Psoas muscle (tissue), 7 donors: ENCODE measurements at regions not wholly inside any gene's neighbourhood (a gene's known extent, or its start where the extent isn't known, plus 50 kb on each side); places are given as distances from the start of the nearest gene placed in this dataset.

Source experiments
- ATAC-seq, 4 donors: fragments of 200-7000 bp; cut with Tn5 transposase; one replicate each; pipeline ENCODE4 v1.9.1; 2020; ENCODE audit warnings: moderate library complexity in 3 of 4, mild to moderate bottlenecking in 2 of 4
- DNase-seq, 2 donors: peaks; one replicate each; pipeline ENCODE4 v3.0.0-alpha.2; 2020
- H3K27ac ChIP-seq: fragments of 200-600 bp; one replicate; pipeline ENCODE4 v1.8.0; 2022
- H3K27me3 ChIP-seq, 3 donors: fragments of 200-600 bp in 1 of 3; one replicate each; pipeline versions ENCODE4 v1.6.1 to v1.8.0; 2013 to 2022; ENCODE audit warnings: low read length in 2 of 3, mild to moderate bottlenecking in 2 of 3, moderate library complexity in 1 of 3; ENCODE audit not compliant: insufficient read depth in 3 of 3
- H3K36me3 ChIP-seq, 2 donors: fragments of 200-600 bp in 1 of 2; one replicate each; pipeline versions ENCODE4 v1.6.1 to v1.8.0; 2013 to 2022; ENCODE audit warnings: low read depth in 1 of 2, mild to moderate bottlenecking in 1 of 2, moderate library complexity in 1 of 2; ENCODE audit not compliant: insufficient read depth in 1 of 2
- H3K4me1 ChIP-seq: fragments of 200-600 bp; one replicate; pipeline ENCODE4 v1.8.0; 2022
- H3K4me3 ChIP-seq: fragments of 200-600 bp; one replicate; pipeline ENCODE4 v1.8.0; 2022; ENCODE audit warnings: mild to moderate bottlenecking
- H3K9me3 ChIP-seq: fragments of 200-600 bp; one replicate; pipeline ENCODE4 v1.8.0; 2022
- WGBS, 3 donors: extraction: QIAGEN DNeasy Blood & Tissue Kit; methylation state at CpG; one replicate each; pipeline versions ENCODE4 v1.1.6 to v1.1.7; 2013; 5-methylcytosine and 5-hydroxymethylcytosine counted together
- intact Hi-C, 2 donors: fragments of 100-400 bp; cut with DNase I; formaldehyde crosslinking; loops; one replicate each; pipeline versions ENCODE4 v1.11.0 to v1.14.2; 2022
- TF ChIP-seq, protein P1 (sequence below): fragments of 200-600 bp; IDR thresholded peaks from one replicate; pipeline ENCODE4 v1.8.0; 2022; ENCODE audit warnings: antibody characterized with exemption
- donor health status: healthy with polysubstance abuse.
- donor health status: DM: no; HTN: no; CAD: no; lungs with moderate emphysema.
- donor health status: Bipolar disorder and iron deficiency.
- donor health status: healthy.
- donor health status: DM: yes; HTN: yes; CAD: no.
- donor health status: DM: no; HTN: no; CAD: no.
- donor health status: DM: yes; HTN: yes; CAD: no.

DNA sequence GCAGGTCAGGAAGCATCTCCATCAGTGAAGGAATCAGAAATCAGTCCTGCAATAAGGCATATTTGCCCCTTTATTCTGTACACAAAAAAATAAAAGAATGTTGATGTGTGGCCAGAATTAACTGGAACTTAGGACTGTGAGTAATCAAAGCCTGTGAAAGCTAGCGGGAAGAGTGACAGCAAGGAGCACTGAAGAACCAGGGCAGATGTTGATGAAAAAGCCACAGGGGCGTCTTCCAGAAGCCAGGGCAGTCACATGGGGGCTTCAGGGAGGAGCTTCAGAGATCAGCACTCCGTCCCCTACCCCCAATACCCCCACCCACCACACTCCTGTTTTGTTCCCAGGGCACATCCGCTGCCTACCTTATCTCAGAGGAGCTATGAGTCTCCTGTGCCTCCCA is 502.8 kb downstream of the AJAP1 start:
- ATAC-seq = no peak
- Histone ChIP-seq H3K4me1 (no peaks in the 10 kb centered on the region), H3K27me3 (peaks cover 0 to 3% (median 2%) of the 10 kb centered on the region in 3 donors), H3K27ac (no peak overlapping the region), H3K9me3 (no peaks in the 10 kb centered on the region), H3K4me3 (no peak overlapping the region), H3K36me3 (no peaks in the 10 kb centered on the region)
- WGBS, 3 donors = 56 to 66% (median 60%) methylated on average over 4 of the region's 4 CpGs
- intact Hi-C loops = no loop called here
- TF ChIP-seq, protein P1, sequence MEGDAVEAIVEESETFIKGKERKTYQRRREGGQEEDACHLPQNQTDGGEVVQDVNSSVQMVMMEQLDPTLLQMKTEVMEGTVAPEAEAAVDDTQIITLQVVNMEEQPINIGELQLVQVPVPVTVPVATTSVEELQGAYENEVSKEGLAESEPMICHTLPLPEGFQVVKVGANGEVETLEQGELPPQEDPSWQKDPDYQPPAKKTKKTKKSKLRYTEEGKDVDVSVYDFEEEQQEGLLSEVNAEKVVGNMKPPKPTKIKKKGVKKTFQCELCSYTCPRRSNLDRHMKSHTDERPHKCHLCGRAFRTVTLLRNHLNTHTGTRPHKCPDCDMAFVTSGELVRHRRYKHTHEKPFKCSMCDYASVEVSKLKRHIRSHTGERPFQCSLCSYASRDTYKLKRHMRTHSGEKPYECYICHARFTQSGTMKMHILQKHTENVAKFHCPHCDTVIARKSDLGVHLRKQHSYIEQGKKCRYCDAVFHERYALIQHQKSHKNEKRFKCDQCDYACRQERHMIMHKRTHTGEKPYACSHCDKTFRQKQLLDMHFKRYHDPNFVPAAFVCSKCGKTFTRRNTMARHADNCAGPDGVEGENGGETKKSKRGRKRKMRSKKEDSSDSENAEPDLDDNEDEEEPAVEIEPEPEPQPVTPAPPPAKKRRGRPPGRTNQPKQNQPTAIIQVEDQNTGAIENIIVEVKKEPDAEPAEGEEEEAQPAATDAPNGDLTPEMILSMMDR = no peak
- DNase-seq = no peak

DNA sequence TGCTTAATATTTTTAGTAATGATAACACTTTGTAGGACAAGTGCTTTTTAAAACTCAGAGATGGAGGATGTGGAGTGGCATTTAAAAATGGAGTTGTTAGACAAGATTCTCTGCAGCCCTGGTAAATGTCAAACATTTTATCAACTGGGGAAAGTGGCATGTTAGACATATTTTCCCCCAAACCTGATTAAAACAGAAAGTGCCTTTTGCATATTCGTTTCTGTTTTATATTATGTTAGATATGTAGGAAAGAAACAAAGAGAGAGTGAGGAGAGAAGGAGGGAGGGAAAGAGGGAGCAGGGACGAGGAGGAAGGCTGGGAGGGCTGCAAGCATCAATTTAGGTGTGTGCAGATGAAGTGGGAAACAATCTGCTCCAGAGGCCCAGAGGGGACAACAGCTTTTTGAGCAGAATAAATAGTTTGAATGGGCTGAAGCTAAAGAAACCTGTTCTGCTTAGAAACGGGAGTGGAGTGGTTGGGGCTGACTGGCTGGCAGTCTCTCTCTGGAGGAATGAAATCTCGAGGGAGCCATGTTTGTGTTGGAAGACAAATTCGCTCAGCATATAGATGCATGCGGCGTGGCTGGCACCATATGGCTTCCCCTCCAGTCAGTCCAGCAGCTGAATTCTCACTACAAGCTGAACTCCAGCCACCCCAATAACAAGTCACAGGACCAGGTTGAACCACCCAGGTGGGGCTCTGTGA is 502.2 kb downstream of the AJAP1 start:
- ATAC-seq (no peak), DNase-seq (no peak)
- WGBS, 3 donors = 47 to 56% (median 49%) methylated on average over 7 of the region's 7 CpGs
- peaks cover 0 to 3% (median 2%) of the 10 kb centered on the region in 3 donors for H3K27me3 ChIP-seq
- intact Hi-C loops = no loop called here
- no peak overlapping the region for H3K27ac ChIP-seq
- no peaks in the 10 kb centered on the region for H3K36me3 ChIP-seq
- TF ChIP-seq, protein P1 = no peak
- H3K4me1 ChIP-seq = no peaks in the 10 kb centered on the region
- H3K9me3 ChIP-seq = no peaks in the 10 kb centered on the region
- no peak overlapping the region for H3K4me3 ChIP-seq

DNA sequence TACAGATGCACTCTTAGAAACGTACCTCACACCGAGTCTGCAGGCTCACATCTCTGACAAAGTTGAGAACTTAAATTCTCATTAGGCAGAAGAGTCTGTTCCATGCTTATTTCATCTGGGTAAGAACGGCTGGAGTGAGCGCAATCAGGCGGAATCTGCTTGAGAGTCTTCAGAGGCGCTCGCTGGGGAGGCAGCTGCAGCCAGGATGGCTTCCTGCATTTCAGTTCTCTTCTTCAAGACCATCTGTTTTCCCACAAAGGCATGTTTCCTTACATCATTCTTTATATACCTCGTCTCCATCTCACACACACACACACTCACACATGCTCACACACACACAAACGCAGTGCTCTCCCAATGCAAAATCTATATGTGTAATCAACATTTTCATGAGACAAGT is 497.1 kb downstream of the AJAP1 start:
- Histone ChIP-seq H3K4me3 (no peak overlapping the region), H3K9me3 (no peaks in the 10 kb centered on the region), H3K4me1 (no peaks in the 10 kb centered on the region), H3K36me3 (no peaks in the 10 kb centered on the region), H3K27ac (no peak overlapping the region), H3K27me3 (peaks cover 0 to 3% (median 0%) of the 10 kb centered on the region in 3 donors)
- TF ChIP-seq, protein P1 = no peak
- intact Hi-C loops = no loop called here
- no peak for DNase-seq
- 50 to 58% (median 50%) methylated on average over 9 of the region's 9 CpGs for WGBS, 3 donors
- no peak for ATAC-seq

DNA sequence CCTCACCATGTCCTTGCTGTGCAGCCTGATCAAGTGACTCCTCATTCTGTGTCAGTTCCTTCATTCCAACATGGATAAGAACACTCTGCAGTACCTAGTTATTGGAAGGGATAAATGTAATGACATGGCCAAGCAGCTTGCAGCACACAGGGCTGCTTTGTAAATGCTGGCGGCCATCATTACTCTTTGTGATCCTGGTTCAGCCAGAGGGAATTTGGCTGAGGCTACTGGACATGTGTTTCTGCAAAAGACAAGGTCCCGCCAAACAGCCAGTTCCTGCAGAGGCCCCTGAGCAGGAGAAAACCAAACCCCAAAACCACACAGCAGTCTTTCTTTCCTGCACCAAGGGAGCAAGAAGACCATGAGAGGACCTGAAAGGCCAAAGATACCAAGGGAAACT is 495.8 kb downstream of the AJAP1 start:
- ATAC-seq (no peak), DNase-seq (no peak)
- 41 to 59% (median 44%) methylated on average over 2 of the region's 2 CpGs for WGBS, 3 donors
- Histone ChIP-seq H3K4me3 (no peak overlapping the region), H3K4me1 (no peaks in the 10 kb centered on the region), H3K36me3 (no peaks in the 10 kb centered on the region), H3K9me3 (no peaks in the 10 kb centered on the region), H3K27ac (no peak overlapping the region), H3K27me3 (peaks cover 0 to 3% (median 0%) of the 10 kb centered on the region in 3 donors)
- TF ChIP-seq, protein P1 = no peak
- intact Hi-C loops = no loop called here

DNA sequence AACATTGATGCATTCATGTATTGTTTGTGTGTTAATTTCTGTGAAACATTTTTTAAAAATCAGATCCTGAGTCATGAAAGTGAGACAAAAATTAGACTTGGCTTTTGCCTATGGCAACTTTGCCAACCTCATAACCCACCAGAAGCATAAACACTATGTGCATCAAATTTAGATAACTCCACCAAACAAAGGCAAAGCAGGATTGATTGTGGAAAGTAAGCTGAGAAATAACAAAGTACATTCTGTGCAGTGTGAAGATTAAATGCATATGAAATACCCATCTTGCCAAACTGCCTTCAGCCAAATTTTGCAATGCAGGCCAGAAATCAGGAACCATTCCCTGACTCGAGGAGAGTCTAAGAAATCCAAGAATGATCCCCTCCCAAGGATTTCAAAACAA is 493.4 kb downstream of the AJAP1 start:
- intact Hi-C loops = no loop called here
- H3K4me3 ChIP-seq = no peak overlapping the region
- H3K27me3 ChIP-seq = peaks cover 0 to 3% (median under 1%) of the 10 kb centered on the region in 3 donors
- no peak for ATAC-seq
- no peak for DNase-seq
- H3K9me3 ChIP-seq = no peaks in the 10 kb centered on the region
- no peaks in the 10 kb centered on the region for H3K4me1 ChIP-seq
- 22 to 38% (median 25%) methylated on average over 1 of the region's 1 CpG for WGBS, 3 donors
- H3K27ac ChIP-seq = no peak overlapping the region
- no peaks in the 10 kb centered on the region for H3K36me3 ChIP-seq
- TF ChIP-seq, protein P1 = no peak
